CD4-positive, alpha-beta T cell treated with Interleukin-12 subunit alpha and Interleukin-12 subunit beta, for 1 hour (primary cell): ENCODE measurements at regions not wholly inside any gene's neighbourhood (a gene's known extent, or its start where the extent isn't known, plus 50 kb on each side); places are given as distances from the start of the nearest gene placed in this dataset.
A peak's percentile ranks its signal among the peaks of the same experiment; 100 is the strongest.
"Not testable (repeated sequence)": the region's sequence is repeated elsewhere in the genome, so short reads cannot be mapped to it uniquely, and the experiment has no call there.

Source experiments
- DNase-seq: peaks from one replicate; pipeline ENCODE4 v3.0.0-alpha.2; 2020

DNA sequence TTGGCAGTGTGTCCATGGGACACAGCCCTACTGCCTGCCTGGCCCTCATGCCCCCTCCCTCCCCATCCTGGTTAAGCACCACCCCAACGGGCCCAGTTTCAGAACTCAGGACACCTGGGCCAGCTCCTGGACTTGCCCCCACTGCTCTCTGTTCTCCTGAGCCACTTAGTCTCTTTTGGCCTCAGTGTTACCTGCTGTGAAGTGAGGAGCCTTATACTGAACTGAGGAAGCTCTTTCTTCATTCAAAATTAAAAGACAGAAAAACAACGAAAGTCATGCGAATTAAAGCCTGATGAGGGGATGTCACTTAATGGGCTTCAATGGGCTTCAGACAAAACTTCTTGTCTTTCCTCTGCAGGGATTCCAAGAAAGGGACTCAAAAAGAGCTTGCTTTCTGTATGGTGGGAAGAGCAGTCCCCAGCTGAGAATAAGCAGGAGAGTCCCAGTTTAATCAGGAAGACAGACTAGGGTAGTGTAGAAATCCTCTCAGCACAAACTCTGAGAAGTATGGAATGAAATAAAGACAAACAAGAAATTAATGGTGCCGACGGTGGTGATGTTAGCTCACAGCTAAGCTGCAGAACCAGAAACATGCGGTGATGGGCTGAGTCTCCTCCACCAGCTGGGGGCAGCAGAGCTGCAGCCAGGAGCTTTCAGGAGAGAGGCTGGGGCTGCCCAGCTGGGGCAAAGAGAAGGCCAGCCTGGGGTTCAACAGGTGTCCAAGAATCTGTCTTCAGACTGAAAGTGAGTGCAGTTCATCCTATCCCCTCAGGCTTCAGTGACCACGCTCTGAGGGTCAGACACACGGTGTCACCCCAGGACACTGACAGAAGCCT lies 101.0 kb downstream of the GGTLC2 start:
- peak; percentile 64 for DNase-seq

DNA sequence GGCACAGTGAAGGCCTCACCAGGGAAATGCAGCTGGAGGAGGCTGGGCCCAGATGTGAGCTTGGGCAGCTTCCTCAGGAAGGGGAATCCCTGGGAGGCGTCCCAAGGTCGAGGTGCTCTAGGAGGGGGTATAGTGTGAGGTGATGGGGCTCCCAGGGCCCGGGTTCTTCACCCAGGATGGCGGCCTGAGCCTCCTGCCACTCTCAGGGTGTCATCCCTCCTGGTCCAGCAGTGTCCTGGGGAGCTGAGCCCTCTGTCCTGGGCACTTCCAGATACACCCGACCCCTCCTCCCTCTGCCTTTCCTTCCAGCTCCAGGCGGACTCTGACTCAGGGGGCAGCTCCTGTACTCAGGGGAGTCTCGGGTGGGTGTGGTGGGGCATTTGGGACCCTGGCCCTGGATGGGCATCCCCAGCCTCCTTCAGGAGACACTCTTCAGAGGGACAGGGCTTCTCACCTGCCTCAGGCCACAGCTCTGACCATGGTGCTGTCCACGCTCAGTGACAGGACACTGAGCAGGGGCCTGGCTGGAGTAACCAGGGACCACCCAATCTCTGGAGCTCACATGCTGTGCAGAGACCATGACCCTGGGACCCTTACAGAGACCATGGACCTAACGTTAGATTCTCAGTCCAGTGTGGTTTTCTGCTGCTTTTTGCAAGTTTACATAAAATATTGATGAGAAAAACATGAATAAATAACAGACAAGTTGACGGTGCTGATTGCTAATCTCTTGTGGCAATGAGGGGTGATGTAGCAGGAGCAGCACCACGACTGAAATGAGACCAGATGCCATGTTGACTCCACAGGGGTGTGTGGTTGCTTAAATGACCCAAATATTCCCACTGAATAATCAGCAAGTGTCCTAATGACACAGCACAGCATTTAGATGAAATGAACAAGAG lies 101.9 kb downstream of the GGTLC2 start:
- no peak for DNase-seq

DNA sequence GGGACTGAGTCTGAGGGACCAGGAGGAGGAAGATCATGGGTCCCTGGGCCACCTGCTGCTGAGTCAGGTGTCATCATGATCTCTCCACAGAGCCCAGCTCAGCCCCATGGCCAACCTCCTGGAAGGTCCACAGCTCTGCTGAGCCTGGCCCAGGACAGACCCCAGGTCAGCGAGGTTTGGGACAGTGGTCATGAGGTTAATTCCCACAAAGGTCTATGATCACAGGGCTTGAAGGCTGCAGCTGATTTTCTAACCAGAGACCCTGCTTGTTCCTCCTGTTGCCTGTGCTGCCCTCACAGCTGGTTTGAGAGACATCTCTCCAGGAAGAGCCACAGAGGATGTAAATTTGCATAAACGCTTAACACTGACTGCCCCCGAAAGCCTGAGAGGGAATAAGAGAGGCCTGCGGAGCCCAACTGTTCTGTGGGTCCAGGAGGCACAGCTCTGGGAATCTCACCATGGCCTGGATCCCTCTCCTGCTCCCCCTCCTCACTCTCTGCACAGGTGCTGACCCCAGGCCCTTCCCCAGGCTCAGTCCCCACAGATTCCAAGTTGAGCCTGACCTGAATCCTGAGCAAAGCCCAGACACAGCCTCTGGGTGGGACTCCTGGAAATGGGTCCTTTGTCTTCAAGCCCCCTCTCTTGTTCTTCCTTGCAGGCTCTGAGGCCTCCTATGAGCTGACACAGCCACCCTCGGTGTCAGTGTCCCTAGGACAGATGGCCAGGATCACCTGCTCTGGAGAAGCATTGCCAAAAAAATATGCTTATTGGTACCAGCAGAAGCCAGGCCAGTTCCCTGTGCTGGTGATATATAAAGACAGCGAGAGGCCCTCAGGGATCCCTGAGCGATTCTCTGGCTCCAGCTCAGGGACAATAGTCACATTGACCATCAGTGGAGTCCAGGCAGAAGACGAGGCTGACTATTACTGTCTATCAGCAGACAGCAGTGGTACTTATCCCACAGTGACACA lies 102.8 kb downstream of the GGTLC2 start:
- no peak for DNase-seq

DNA sequence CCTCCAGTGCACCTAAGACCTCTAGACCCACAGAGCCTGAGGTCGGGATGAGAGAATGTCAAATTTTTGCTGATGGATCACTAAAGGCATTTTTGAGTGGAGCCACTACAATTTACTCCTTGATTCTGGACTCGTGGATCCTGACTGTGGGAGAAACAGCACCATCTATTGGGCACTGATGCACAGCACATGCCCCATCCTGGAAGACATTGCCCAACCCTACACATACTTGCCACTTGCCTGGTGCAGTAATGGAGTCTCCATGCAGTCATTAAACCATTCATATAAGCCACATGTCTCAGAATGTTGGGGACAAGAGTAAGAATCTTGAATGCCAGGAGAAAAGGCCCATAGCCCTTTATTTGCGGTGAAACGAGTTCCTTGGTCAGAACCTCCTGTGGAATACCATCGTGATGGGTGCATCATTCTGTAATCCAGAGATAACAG lies 103.9 kb downstream of the GGTLC2 start:
- peak; percentile 54 for DNase-seq

DNA sequence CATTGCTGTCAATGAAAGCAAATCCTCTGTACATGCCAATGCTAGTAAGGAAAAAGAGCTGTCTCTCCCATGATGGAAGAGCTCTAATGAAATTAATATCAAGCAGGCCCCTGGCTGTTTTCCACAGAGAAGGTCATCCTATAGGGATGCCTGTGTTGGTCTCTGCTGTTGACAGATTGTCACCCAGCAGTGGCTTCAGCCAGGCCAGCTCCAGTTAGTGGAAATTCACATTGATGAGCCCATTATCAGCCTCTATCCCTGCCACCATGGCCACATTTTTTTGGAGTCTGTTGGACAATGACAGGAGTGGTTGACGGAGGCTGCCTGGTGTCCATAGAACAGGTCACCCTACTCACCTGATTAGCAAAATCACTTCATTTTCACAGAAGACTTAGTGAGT lies 104.3 kb downstream of the GGTLC2 start:
- no peak for DNase-seq

DNA sequence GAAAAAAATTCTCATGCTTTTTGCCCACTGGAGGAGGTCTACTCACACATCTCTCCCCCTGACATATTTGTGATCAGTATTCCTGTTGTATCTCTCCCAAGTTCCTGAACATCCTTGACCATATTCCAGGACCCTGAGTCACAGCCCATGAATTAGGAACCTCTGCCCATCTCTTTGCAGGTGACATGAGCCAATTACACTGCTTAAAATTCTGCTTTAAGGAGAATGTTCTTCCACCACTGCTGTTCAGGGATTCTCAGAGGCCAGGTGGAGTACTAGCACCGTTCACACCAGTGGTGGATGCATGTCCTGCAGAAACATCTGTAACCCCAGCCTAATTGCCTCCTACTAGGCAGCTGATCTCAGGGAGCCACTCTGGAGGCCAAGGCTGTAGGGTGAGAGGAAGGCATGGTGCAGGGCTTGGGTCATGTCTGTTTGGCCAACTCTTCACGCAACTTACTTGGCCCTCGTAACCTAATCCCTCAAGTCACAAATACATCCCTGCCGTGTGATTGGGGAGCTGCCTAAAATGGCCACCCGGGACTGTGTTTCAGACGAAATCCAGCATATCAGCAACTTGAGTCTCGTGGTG lies 104.8 kb downstream of the GGTLC2 start:
- no peak for DNase-seq

DNA sequence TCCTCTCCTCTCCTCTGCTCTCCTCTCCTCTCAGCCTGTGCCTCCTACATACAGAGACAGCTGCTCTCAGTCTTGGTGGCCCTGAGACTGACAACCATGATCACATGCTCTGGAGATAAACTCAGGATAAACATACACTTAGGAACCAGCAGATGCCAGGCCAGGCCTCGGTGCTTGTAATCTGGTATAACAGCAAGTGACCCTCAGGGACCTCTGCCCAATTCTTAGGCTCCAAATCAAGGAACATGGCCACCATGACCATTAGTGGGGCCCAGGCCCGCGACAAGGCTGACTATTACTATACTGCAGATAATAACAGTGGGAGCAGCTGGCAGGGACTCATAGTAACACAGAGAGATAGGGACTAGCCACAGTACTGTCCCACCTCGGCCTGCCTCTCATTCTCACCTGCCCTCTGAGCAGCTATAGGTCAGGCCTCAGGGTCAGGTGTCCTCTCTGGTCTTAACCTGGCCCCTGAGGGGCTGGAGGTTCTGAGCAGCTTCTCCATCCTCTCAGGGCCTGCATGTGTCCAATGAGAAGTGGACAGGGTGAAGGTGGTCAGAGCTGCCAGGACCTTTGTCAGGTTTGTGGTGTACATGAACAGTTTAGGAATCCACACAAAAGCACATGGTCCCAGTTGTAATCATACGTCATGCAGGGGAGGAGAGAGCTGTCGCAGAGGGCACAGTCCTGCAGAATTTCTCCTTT lies 106.1 kb downstream of the GGTLC2 start:
- DNase-seq: no peak

DNA sequence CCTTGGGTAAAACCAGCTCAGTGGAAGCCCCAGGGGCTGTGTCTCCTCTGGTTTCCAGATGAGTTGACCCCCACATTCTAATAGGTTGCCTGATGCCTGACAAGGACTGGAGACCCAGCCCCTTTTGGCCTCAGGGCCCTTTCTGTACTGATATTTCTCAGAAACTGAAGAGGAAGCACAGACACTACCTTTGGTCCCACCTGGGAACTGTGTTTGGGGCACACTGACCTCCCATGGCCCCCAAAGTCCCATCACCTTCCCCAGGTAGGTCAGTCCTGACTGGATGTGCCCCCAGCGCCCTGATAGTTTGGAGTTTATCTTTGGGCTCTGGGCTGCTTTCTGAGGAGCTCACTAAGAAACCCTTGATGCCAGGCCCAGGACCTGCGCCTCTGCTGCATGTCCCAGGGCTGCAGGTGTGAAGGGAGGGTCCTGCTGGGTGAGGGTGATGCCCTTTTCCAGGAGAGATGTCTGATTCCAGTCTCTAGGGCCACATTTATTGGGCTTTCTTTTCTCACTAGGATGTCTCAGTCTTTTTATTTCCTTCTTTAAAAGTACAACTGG lies 106.7 kb downstream of the GGTLC2 start:
- DNase-seq: no peak

DNA sequence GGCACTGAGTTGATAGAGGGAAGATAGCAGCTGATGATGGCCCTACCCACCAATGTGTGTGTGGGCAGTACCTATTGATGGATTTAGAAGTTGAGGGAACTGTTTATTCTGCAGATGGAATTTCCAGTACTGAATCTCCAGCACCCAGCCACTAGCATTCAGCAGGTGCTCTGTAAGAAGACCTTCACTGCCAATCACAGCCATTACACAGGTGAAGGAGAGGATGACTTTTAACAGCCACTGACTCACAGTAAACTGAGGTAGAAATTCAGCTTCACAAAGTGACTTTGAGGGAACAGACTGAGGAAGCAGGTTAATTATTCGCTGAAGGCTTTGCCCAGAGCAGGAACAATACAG lies 107.8 kb downstream of the GGTLC2 start:
- no peak for DNase-seq

DNA sequence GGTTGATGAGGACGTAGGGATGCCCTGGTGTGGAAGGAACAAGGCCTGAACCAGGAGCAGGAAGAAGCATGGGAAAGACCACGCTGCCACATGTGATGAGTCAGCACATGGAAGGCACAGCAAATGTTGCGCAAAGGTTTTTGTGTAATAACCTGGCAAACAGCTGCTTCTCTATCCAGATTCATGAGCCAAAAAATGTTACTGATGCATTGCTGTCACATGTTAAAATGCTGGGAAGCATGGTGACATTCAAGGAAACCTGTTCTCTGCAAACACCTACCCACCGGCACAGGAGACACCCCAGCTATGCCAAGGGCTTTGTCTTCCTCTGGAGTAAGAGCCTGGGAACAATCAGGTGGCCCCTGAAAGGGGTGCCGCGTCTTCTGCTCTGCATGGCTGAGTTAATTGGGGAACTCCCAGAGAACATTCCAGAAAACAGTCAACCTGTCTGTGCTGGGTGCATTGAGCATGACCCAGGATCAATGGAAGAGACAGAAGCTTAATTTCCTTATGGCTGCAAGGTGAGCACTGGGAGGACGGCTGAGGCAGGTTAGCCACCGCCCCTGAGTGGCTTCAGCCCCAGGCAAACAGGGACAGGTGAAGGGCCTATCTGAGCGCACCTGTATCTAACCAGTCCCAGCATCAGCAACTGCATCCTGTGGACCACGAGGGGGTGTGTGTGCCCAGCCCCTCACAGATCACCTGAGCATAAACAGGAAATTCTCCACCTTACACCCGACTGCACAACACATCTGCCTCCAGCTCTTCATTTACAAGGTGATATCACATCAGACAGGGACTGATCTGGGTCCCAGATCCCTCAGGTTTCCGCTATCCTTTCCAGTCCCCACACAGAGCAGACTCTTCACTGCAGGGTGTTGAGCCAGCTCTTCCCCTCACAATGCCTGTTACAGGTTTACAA lies 108.4 kb downstream of the GGTLC2 start:
- peak; percentile 51 for DNase-seq

DNA sequence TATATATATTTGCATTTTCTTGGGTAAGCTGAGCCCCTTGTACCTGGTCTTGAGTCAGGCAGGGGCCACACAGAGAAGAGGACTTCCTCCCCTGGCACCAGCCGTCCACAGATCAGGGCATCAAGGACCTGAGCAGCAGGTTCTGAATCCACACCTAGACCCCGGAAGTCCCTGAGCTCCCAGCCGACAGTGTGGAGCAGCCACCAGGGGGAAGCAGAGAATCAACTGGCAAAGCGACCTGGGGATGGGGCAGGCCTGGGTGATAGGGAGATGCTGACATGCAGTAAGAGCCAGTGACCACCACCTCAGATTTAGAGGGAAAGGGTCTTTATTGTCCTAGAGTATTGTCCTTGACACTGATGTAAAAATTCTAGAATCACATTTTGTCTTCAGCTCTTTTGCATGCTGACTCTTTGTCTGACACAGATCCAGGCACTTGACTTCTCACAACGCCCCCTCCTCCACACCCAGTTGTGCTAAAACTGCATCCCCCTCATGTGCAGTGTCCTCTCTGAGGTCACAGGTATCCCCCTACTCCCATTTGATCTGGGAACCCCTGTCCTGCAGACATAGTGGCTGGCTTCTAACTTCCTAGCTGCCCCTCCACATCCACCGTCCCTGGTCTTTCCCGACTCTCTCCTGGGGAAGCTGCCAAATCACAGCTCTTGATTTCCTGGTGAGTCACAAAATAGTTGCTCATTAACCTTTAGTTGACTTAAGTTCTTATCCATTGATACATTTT lies 109.3 kb downstream of the GGTLC2 start:
- DNase-seq: peak; percentile 83

DNA sequence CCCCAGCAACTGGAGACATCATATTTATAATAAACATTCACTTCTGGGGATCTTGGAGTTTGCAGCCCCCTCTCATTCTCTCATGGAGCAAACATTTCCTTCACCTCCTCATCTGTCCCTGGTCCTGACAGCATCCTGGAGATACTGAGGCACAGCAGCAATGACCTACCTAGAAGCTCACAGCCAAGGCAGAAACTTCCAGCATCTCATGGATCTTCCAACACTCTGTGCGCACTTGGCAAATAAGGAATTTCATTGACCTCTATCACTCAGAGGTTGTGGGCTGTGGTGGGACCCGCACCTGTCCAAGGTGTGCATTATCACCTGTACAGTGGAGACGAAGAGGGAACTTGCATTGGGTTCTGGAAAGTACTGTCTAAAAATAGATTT lies 109.8 kb downstream of the GGTLC2 start:
- no peak for DNase-seq

DNA sequence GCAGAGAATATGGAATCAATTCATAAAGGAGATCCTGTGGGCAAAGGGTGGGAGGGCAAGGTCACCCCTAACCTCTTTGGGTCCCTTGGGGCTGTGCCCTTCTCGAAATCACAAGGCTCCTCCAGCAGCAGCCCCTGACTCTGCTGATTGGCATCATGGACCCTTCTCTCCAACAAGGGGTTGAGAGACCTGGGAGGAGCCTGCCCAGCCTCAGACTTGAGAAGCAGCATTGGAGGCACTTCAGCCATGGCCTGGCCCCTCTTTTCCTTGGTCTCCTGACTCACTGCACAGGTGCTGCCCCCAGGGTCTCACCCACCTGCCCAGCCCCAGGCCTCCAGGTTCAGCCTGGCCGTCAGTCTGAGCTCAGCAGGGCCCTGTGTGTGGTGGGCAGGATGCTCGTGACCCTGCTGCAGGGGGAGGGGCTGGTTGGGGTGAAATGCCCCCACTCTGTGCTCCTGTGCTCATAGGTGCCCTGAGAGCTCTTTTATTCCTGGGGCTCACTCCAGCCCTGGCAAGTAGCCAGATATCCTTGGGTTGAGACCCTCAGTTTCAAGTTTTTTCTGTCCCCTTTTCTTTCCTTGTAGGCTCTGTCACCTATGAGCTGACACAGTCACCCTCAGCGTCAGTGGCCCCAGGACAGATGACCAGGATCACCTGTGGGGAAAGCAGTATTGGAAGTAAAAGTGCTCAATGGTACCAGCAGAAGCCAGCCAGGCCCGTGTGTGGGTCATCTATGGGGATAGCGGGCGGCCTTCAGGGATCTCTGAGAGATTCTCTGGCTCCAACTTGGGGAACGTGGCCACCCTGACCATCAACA lies 110.8 kb downstream of the GGTLC2 start:
- no peak for DNase-seq

DNA sequence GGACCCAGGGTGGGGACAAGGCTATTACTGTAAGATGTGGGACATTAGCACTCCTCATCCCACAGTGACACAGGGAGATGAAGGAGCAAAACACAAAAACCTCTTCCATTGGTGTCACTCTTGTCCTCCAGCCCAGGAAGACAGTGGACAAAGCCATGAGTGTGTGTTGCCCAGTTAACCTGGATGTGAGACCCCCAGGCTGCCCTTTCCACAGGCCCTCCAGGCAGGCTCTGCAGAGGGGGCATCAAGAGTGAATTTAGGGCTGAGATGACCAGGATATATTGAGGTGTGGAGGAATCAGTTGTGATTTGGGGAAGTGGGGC lies 111.3 kb downstream of the GGTLC2 start:
- no peak for DNase-seq

DNA sequence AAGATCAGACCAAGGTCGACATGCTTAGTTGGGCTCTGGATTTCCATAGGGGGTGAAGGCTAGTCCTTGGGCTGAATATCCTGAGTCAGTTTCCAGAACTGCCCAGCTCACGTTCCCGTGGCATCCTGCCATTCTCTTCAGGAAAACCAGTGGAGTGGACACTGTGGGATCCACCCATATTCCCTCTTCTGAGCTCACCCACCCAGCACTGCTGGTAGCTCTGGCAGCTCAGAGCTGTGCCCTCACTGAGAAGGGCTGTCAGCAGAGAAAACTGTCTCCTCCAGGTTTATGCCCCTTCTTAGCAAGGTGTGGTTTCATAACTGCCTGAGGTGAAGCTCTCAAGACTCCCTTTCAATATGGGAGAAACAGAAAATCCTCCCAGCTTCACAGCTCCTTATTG lies 111.7 kb downstream of the GGTLC2 start:
- no peak for DNase-seq

DNA sequence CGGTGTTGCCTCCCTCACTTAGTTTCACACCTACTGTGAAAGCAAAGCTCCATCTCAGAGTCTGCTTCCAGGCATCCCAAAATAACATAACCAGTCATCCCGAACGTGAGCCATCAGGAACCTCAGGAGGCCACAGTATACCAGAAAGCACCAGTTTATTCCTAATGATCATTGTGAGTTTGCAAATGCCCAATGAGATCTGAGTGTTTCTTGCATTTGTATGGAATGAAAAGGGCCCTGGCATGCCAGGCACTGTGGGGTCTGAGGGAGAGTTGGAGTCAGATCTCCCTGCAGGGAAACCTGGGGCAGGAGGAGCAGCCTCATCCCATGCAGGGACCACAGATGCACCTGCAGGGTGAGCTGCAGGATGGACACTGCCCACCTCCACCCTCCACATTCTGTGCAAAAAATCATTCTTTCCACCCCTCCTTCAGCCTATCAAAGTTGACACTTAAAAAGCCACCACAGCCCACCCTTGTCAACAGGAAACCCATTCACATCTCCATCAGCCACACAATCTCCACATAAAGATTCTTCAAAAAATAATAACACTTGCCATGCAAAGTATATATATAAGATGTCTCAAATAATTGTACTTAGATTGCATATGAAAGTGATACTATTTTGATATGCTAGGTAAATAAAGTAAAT lies 112.3 kb downstream of the GGTLC2 start:
- DNase-seq: not testable (repeated sequence)

DNA sequence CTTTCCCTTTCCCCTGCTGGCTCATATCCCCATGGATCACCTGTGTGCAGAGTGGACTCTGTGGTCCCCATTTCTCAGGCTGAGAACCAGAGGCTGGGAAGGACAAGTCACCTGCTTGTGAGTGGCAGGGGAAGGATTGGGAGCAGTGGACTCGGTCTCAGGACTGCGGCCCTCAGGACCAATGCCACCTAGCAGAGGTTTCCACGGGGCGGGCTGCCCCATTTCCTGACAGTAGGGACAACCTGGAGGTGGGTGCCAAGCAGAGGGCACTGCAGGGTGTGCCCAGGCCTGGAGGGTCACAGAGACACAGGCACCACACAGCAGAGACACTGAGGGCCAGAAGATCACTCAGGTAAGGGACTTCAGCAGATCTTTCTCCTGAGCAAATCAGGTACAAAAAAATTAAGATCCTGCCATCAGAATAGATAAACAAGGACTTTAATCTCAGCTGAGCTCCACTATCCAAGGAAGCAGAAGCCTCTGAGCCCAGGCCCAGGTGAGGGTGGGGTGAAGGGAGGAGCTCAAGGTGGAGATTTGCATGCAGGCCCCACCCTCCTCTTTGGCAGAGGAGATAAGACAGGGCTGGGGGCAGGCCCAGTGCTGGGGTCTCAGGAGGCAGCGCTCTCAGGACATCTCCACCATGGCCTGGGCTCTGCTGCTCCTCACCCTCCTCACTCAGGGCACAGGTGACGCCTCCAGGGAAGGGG lies 113.8 kb downstream of the GGTLC2 start:
- DNase-seq: not testable (repeated sequence)

DNA sequence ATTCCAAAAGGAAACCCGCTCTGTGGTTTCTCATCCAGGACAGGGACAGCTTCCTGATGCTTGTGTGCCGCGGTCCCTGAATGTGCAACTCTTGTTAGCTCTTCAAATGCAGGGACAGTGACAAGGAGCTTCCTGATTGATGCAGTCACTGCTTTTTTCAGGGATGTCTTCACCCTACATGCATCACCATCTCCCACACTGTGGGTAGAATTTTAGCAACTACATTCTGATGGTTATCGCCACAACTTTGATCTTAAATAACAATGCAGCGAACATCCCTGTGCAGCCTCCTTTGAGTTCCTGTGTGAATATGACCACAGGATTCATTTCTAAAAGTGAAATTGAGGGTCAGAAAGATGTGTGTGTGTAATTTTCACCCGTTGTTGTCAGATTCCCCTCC lies 115.0 kb downstream of the GGTLC2 start:
- peak; percentile 21 for DNase-seq
